K562 (cell line): ENCODE measurements at regions not wholly inside any gene's neighbourhood (a gene's known extent, or its start where the extent isn't known, plus 50 kb on each side); places are given as distances from the start of the nearest gene placed in this dataset.

Experiments used
- CLOCK ChIP-seq: fragments of 250-450 bp; sonication (Bioruptor Pico); IDR thresholded peaks from 2 replicates; pipeline ENCODE4 v1.4.0; 2020; ENCODE audit warnings: mild to moderate bottlenecking, moderate library complexity, borderline replicate concordance
- CREB3L1 ChIP-seq: fragments of 450-650 bp; IDR thresholded peaks from 2 replicates; pipeline ENCODE4 v1.6.1; 2014; ENCODE audit warnings: low read depth, mild to moderate bottlenecking, moderate library complexity, borderline replicate concordance
- FOXA3 ChIP-seq, 2 experiments: fragments of 450-650 bp in 1 of 2; sonication (generic) in 1 of 2; formaldehyde crosslinking; IDR thresholded peaks in 1 of 2; conservative IDR thresholded peaks in 1 of 2; 2 replicates each; pipeline versions ENCODE4 v1.4.0 to v1.8.0; 2020 to 2022; ENCODE audit warnings: mild to moderate bottlenecking in 2 of 2, missing genetic modification reagents in 1 of 2
- MYNN ChIP-seq, 2 experiments: sonication (generic); formaldehyde crosslinking in 1 of 2; IDR thresholded peaks; 2 replicates each; pipeline versions ENCODE4 v1.5.0 to v1.6.1; 2016 to 2020; ENCODE audit warnings: antibody characterized with exemption in 1 of 2, missing genetic modification reagents in 1 of 2
- RFX7 ChIP-seq: fragments of 250-450 bp; sonication (Bioruptor Pico); IDR thresholded peaks from 2 replicates; pipeline ENCODE4 v1.5.1; 2021; ENCODE audit warnings: mild to moderate bottlenecking
- SRSF3 ChIP-seq: fragments of 200-400 bp; formaldehyde crosslinking; IDR thresholded peaks from 2 replicates; pipeline ENCODE4 v1.6.1; 2016; ENCODE audit warnings: mild to moderate bottlenecking, low read length, moderate library complexity; ENCODE audit not compliant: insufficient read depth
- TOE1 ChIP-seq, 2 experiments: fragments of 450-650 bp in 1 of 2; sonication (generic) in 1 of 2; formaldehyde crosslinking in 1 of 2; IDR thresholded peaks; 2 replicates each; pipeline versions ENCODE4 v1.7.1 to v1.8.0; 2016 to 2022; ENCODE audit warnings: borderline replicate concordance in 2 of 2, mild to moderate bottlenecking in 2 of 2, antibody characterized with exemption in 1 of 2, inconsistent platforms in 1 of 2, low read depth in 1 of 2, missing genetic modification reagents in 1 of 2, moderate library complexity in 1 of 2
- ZBTB5 ChIP-seq: fragments of 450-650 bp; IDR thresholded peaks from 2 replicates; pipeline ENCODE4 v1.6.1; 2017; ENCODE audit warnings: antibody characterized with exemption
- ZBTB9 ChIP-seq: fragments of 450-650 bp; formaldehyde crosslinking; IDR thresholded peaks from 2 replicates; pipeline ENCODE4 v1.4.0; 2020; ENCODE audit warnings: mild to moderate bottlenecking, moderate library complexity
- ZNF124 ChIP-seq: sonication (generic); formaldehyde crosslinking; IDR thresholded peaks from 2 replicates; pipeline ENCODE4 v1.8.1; 2022; ENCODE audit warnings: missing genetic modification reagents
- ZNF134 ChIP-seq: fragments of 250-450 bp; sonication (Bioruptor Pico); conservative IDR thresholded peaks from 2 replicates; pipeline ENCODE4 v1.4.0; 2020
- ZNF408 ChIP-seq: fragments of 250-450 bp; sonication (Bioruptor Pico); IDR thresholded peaks from 2 replicates; pipeline ENCODE4 v1.4.0; 2020; ENCODE audit warnings: low read depth, mild to moderate bottlenecking, moderate library complexity
- ZNF584 ChIP-seq: fragments of 200-800 bp; sonication (Bioruptor generic); IDR thresholded peaks from 2 replicates; pipeline ENCODE4 v1.6.1; 2016; ENCODE audit warnings: low read depth, mild to moderate bottlenecking, missing genetic modification characterization, missing compliant biosample characterization
- TF ChIP-seq, protein P1 (sequence below), 2 experiments: fragments of 450-650 bp in 1 of 2; sonication (generic) in 1 of 2; formaldehyde crosslinking in 1 of 2; IDR thresholded peaks in 1 of 2; conservative IDR thresholded peaks in 1 of 2; 2 replicates each; pipeline versions ENCODE4 v1.6.1 to v1.8.1; 2016 to 2023; ENCODE audit warnings: mild to moderate bottlenecking in 2 of 2, moderate library complexity in 2 of 2, inconsistent platforms in 1 of 2, missing genetic modification reagents in 1 of 2
- TF ChIP-seq, protein P2 (sequence below): sonication (generic); formaldehyde crosslinking; IDR thresholded peaks from 2 replicates; pipeline ENCODE4 v1.8.0; 2022; ENCODE audit warnings: missing genetic modification reagents, mild to moderate bottlenecking, moderate library complexity, borderline replicate concordance

- TF ChIP-seq, protein P1, sequence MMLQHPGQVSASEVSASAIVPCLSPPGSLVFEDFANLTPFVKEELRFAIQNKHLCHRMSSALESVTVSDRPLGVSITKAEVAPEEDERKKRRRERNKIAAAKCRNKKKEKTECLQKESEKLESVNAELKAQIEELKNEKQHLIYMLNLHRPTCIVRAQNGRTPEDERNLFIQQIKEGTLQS (IDR thresholded peaks at IDR 0.05), result peak; percentile 99
- TF ChIP-seq, protein P1 (CRISPR knock-in tag; conservative IDR thresholded peaks at IDR 0.05), result peak; percentile 97
- TF ChIP-seq TOE1 (IDR thresholded peaks at IDR 0.05; ENCODE audit: borderline replicate concordance) (no peak), TOE1 (CRISPR knock-in tag; IDR thresholded peaks at IDR 0.05; ENCODE audit: borderline replicate concordance, low read depth) (0 out of 2 replicates have a peak, but pooled peaks have one; percentile 28), FOXA3 (CRISPR knock-in tag; conservative IDR thresholded peaks at IDR 0.05 in 1 of 2, IDR thresholded peaks at IDR 0.05 in 1 of 2) (peak; percentile 95 to 98), ZBTB5 (no peak), ZBTB9 (CRISPR knock-in tag) (0 out of 2 replicates have a peak, but pooled peaks have one; percentile 16), MYNN (IDR thresholded peaks at IDR 0.05) (peak; percentile 64; the same call in 1 of the 2 replicates), MYNN (CRISPR knock-in tag; IDR thresholded peaks at IDR 0.05) (no peak), ZNF134 (CRISPR knock-in tag) (no peak), CLOCK (CRISPR knock-in tag) (no peak), ZNF124 (no peak), SRSF3 (no peak), ZNF408 (CRISPR knock-in tag) (no peak), RFX7 (CRISPR knock-in tag) (no peak), CREB3L1 (0 out of 2 replicates have a peak, but pooled peaks have one; percentile 18), ZNF584 (CRISPR knock-in tag) (peak; percentile 69; the same call in 1 of the 2 replicates)
- TF ChIP-seq, protein P2, sequence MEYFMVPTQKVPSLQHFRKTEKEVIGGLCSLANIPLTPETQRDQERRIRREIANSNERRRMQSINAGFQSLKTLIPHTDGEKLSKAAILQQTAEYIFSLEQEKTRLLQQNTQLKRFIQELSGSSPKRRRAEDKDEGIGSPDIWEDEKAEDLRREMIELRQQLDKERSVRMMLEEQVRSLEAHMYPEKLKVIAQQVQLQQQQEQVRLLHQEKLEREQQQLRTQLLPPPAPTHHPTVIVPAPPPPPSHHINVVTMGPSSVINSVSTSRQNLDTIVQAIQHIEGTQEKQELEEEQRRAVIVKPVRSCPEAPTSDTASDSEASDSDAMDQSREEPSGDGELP, result peak; percentile 60; the same call in 1 of the 2 replicates
Observed at GRCh38 chr2:44087036-44087713, 81.5 kb upstream of the PPM1B start (continued).
